GM23338 (cell line): ENCODE measurements at regions not wholly inside any gene's neighbourhood (a gene's known extent, or its start where the extent isn't known, plus 50 kb on each side); places are given as distances from the start of the nearest gene placed in this dataset.

Experiments
- ATAC-seq: fragments of 200-7000 bp; cut with Tn5 transposase; 3 replicates; pipeline ENCODE4 v1.9.1; 2020
- DNase-seq: peaks from one replicate; pipeline ENCODE4 v3.0.0-alpha.2; 2015; ENCODE audit warnings: low spot score
- H2AFZ ChIP-seq: fragments of 200-600 bp; sonication (generic); 2 replicates; pipeline ENCODE4 v1.8.0; 2016; ENCODE audit warnings: antibody characterized with exemption, mild to moderate bottlenecking, moderate library complexity
- H3F3A ChIP-seq: fragments of 200-600 bp; sonication (generic); replicated peaks from 2 replicates; pipeline ENCODE4 v1.8.0; 2017; ENCODE audit warnings: antibody characterized with exemption, mixed run types, low read depth
- H3K27ac ChIP-seq: fragments of 200-600 bp; sonication (generic); 2 replicates; pipeline ENCODE4 v1.6.1; 2016; ENCODE audit warnings: low read depth
- H3K27me3 ChIP-seq: fragments of 200-600 bp; sonication (generic); 2 replicates; pipeline ENCODE4 v1.8.0; 2016; ENCODE audit warnings: mild to moderate bottlenecking, mixed run types, moderate library complexity; ENCODE audit not compliant: insufficient read depth
- H3K36me3 ChIP-seq: fragments of 200-600 bp; sonication (generic); 2 replicates; pipeline ENCODE4 v1.8.0; 2016; ENCODE audit warnings: mild to moderate bottlenecking; ENCODE audit not compliant: insufficient read depth
- H3K4me1 ChIP-seq: fragments of 200-600 bp; sonication (generic); 2 replicates; pipeline ENCODE4 v1.8.0; 2016; ENCODE audit warnings: mild to moderate bottlenecking, moderate library complexity; ENCODE audit not compliant: insufficient read depth
- H3K4me2 ChIP-seq: fragments of 200-600 bp; sonication (generic); 2 replicates; pipeline ENCODE4 v1.7.1; 2017; ENCODE audit warnings: mixed run types
- H3K4me3 ChIP-seq: fragments of 200-600 bp; sonication (generic); 2 replicates; pipeline ENCODE4 v1.6.1; 2016; ENCODE audit warnings: mixed run types
- H3K79me2 ChIP-seq: fragments of 200-600 bp; sonication (generic); replicated peaks from 2 replicates; pipeline ENCODE4 v1.8.0; 2017; ENCODE audit warnings: mild to moderate bottlenecking; ENCODE audit not compliant: insufficient read depth
- H3K9me2 ChIP-seq: fragments of 200-600 bp; sonication (generic); 2 replicates; pipeline ENCODE4 v1.8.0; 2017; ENCODE audit not compliant: insufficient read depth
- H4K20me1 ChIP-seq: fragments of 200-600 bp; sonication (generic); replicated peaks from 2 replicates; pipeline ENCODE4 v1.8.0; 2017; ENCODE audit warnings: mild to moderate bottlenecking; ENCODE audit not compliant: insufficient read depth
- H3K27ac Mint-ChIP-seq: 2 replicates; pipeline ENCODE4 v1.8.0; 2020; ENCODE audit warnings: inconsistent platforms, mild to moderate bottlenecking, moderate library complexity, mixed read lengths
- H3K27me3 Mint-ChIP-seq: 3 replicates; pipeline ENCODE4 v1.8.0; 2022; ENCODE audit warnings: low read depth, mild to moderate bottlenecking, moderate library complexity, mixed read lengths, inconsistent platforms; ENCODE audit not compliant: insufficient read depth, poor library complexity
- H3K36me3 Mint-ChIP-seq: 3 replicates; pipeline ENCODE4 v1.8.0; 2021; ENCODE audit warnings: low read depth, mild to moderate bottlenecking, inconsistent platforms, moderate library complexity, mixed read lengths
- H3K4me1 Mint-ChIP-seq: 3 replicates; pipeline ENCODE4 v1.8.0; 2020; ENCODE audit warnings: mild to moderate bottlenecking, inconsistent platforms, mixed read lengths
- H3K4me3 Mint-ChIP-seq: 3 replicates; pipeline ENCODE4 v1.8.0; 2021; ENCODE audit warnings: moderate library complexity, mild to moderate bottlenecking, inconsistent platforms, mixed read lengths
- H3K9me3 Mint-ChIP-seq: 3 replicates; pipeline ENCODE4 v1.8.0; 2020; ENCODE audit warnings: moderate library complexity, mild to moderate bottlenecking, inconsistent platforms, mixed read lengths
- CREB1 ChIP-seq: fragments of 250-450 bp; sonication (Bioruptor Pico); IDR thresholded peaks from 2 replicates; pipeline ENCODE4 v1.5.0; 2020; ENCODE audit warnings: low read depth, mild to moderate bottlenecking, moderate library complexity
- EZH2 ChIP-seq: fragments of 200-600 bp; sonication (generic); IDR thresholded peaks from one replicate; pipeline ENCODE4 v1.8.0; 2017; ENCODE audit warnings: antibody characterized with exemption, mild to moderate bottlenecking, low read depth; ENCODE audit not compliant: unreplicated experiment
- EZH2phosphoT487 ChIP-seq: fragments of 200-600 bp; sonication (generic); IDR thresholded peaks from one replicate; pipeline ENCODE4 v1.8.1; 2018; ENCODE audit warnings: antibody characterized with exemption; ENCODE audit not compliant: unreplicated experiment
- JUNB ChIP-seq: IDR thresholded peaks from one replicate; pipeline ENCODE4 v1.6.1; 2016; ENCODE audit warnings: antibody characterized with exemption; ENCODE audit not compliant: unreplicated experiment
- NANOG ChIP-seq: IDR thresholded peaks from 2 replicates; pipeline ENCODE4 v1.6.1; 2016; ENCODE audit warnings: antibody characterized with exemption, borderline replicate concordance
- POLR2AphosphoS5 ChIP-seq: IDR thresholded peaks from 2 replicates; pipeline ENCODE4 v1.6.1; 2016; ENCODE audit warnings: antibody characterized with exemption, low read depth
- STAT1 ChIP-seq: IDR thresholded peaks from one replicate; pipeline ENCODE4 v1.6.1; 2016; ENCODE audit warnings: antibody characterized with exemption; ENCODE audit not compliant: unreplicated experiment
- TF ChIP-seq, protein P1 (sequence below): fragments of 250-450 bp; sonication (Bioruptor Pico); IDR thresholded peaks from 2 replicates; pipeline ENCODE4 v1.5.0; 2020; ENCODE audit warnings: mild to moderate bottlenecking, moderate library complexity
- TF ChIP-seq, protein P2 (sequence below): IDR thresholded peaks from one replicate; pipeline ENCODE4 v1.6.1; 2018; ENCODE audit warnings: antibody characterized with exemption; ENCODE audit not compliant: unreplicated experiment

DNA sequence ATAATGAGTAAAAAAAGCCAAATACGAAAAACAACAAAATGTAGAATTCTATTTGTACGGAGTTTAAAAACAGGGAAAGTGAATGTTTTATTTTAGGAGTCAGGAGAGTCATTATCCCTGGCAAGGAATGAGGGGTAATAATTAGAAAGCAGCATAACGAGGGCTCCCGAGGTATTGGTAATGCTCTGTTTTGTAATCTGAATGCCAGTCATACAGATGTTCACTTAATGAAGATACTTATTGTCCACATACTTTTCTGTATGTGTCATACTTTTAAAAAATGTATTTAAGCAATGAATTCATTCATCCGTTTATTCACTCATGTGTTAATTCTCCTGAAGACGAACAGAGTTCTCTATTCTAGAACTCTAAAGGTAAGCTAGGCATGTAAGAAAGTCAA is 87.8 kb upstream of the BMP2K start (continued):
- TF ChIP-seq, protein P1, sequence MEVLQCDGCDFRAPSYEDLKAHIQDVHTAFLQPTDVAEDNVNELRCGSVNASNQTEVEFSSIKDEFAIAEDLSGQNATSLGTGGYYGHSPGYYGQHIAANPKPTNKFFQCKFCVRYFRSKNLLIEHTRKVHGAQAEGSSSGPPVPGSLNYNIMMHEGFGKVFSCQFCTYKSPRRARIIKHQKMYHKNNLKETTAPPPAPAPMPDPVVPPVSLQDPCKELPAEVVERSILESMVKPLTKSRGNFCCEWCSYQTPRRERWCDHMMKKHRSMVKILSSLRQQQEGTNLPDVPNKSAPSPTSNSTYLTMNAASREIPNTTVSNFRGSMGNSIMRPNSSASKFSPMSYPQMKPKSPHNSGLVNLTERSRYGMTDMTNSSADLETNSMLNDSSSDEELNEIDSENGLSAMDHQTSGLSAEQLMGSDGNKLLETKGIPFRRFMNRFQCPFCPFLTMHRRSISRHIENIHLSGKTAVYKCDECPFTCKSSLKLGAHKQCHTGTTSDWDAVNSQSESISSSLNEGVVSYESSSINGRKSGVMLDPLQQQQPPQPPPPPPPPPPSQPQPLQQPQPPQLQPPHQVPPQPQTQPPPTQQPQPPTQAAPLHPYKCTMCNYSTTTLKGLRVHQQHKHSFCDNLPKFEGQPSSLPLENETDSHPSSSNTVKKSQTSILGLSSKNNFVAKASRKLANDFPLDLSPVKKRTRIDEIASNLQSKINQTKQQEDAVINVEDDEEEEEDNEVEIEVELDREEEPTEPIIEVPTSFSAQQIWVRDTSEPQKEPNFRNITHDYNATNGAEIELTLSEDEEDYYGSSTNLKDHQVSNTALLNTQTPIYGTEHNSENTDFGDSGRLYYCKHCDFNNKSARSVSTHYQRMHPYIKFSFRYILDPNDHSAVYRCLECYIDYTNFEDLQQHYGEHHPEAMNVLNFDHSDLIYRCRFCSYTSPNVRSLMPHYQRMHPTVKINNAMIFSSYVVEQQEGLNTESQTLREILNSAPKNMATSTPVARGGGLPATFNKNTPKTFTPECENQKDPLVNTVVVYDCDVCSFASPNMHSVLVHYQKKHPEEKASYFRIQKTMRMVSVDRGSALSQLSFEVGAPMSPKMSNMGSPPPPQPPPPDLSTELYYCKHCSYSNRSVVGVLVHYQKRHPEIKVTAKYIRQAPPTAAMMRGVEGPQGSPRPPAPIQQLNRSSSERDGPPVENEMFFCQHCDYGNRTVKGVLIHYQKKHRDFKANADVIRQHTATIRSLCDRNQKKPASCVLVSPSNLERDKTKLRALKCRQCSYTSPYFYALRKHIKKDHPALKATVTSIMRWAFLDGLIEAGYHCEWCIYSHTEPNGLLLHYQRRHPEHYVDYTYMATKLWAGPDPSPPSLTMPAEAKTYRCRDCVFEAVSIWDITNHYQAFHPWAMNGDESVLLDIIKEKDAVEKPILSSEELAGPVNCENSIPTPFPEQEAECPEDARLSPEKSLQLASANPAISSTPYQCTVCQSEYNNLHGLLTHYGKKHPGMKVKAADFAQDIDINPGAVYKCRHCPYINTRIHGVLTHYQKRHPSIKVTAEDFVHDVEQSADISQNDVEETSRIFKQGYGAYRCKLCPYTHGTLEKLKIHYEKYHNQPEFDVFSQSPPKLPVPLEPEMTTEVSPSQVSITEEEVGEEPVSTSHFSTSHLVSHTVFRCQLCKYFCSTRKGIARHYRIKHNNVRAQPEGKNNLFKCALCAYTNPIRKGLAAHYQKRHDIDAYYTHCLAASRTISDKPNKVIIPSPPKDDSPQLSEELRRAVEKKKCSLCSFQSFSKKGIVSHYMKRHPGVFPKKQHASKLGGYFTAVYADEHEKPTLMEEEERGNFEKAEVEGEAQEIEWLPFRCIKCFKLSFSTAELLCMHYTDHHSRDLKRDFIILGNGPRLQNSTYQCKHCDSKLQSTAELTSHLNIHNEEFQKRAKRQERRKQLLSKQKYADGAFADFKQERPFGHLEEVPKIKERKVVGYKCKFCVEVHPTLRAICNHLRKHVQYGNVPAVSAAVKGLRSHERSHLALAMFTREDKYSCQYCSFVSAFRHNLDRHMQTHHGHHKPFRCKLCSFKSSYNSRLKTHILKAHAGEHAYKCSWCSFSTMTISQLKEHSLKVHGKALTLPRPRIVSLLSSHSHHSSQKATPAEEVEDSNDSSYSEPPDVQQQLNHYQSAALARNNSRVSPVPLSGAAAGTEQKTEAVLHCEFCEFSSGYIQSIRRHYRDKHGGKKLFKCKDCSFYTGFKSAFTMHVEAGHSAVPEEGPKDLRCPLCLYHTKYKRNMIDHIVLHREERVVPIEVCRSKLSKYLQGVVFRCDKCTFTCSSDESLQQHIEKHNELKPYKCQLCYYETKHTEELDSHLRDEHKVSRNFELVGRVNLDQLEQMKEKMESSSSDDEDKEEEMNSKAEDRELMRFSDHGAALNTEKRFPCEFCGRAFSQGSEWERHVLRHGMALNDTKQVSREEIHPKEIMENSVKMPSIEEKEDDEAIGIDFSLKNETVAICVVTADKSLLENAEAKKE (CRISPR knock-in tag): no peak
- TF ChIP-seq EZH2phosphoT487: no peak

DNA sequence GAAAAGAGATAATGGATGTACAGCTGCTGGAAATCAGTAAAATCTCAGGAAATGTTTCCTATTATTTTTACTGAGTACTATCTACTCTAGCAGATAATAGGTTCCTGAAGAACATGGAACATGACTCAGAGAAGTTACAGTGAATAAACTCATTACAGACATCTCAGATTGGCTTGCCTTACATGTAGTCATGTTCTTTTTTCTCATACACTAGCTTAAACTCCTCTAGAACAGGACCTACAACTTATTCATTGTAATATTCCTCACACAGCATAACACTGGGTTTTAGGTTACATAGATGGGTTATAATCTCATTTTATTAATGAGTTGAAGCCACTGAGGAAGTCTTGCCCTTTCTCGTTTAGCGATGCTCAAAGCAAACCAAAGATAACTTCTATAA is 86.9 kb upstream of the BMP2K start:
- no peaks in the 10 kb centered on the region for H3K79me2 ChIP-seq
- H2AFZ ChIP-seq: no peak overlapping the region
- H3K4me1 Mint-ChIP-seq: no peaks in the 10 kb centered on the region; the same call in 2 of the 3 replicates
- H3K36me3 ChIP-seq: no peaks in the 10 kb centered on the region
- H3K36me3 Mint-ChIP-seq: no peaks in the 10 kb centered on the region
- ATAC-seq: no peak
- 0 out of 2 replicates have a peak, but pooled peaks cover 3% of the 10 kb centered on the region for H3K9me2 ChIP-seq
- H3K27ac ChIP-seq: no peak overlapping the region
- no peak overlapping the region for H3K4me3 Mint-ChIP-seq
- no peak overlapping the region for H3K4me3 ChIP-seq
- no peak for DNase-seq
- no peaks in the 10 kb centered on the region for H3K27me3 Mint-ChIP-seq
- no peak overlapping the region for H3K4me2 ChIP-seq
- H3K9me3 Mint-ChIP-seq: no peaks in the 10 kb centered on the region
- no peaks in the 10 kb centered on the region for H3F3A ChIP-seq
- no peaks in the 10 kb centered on the region for H3K27me3 ChIP-seq
- no peaks in the 10 kb centered on the region for H4K20me1 ChIP-seq
- H3K4me1 ChIP-seq: no peaks in the 10 kb centered on the region
- H3K27ac Mint-ChIP-seq: no peak overlapping the region
- no peak for TF ChIP-seq EZH2
- TF ChIP-seq, protein P2, sequence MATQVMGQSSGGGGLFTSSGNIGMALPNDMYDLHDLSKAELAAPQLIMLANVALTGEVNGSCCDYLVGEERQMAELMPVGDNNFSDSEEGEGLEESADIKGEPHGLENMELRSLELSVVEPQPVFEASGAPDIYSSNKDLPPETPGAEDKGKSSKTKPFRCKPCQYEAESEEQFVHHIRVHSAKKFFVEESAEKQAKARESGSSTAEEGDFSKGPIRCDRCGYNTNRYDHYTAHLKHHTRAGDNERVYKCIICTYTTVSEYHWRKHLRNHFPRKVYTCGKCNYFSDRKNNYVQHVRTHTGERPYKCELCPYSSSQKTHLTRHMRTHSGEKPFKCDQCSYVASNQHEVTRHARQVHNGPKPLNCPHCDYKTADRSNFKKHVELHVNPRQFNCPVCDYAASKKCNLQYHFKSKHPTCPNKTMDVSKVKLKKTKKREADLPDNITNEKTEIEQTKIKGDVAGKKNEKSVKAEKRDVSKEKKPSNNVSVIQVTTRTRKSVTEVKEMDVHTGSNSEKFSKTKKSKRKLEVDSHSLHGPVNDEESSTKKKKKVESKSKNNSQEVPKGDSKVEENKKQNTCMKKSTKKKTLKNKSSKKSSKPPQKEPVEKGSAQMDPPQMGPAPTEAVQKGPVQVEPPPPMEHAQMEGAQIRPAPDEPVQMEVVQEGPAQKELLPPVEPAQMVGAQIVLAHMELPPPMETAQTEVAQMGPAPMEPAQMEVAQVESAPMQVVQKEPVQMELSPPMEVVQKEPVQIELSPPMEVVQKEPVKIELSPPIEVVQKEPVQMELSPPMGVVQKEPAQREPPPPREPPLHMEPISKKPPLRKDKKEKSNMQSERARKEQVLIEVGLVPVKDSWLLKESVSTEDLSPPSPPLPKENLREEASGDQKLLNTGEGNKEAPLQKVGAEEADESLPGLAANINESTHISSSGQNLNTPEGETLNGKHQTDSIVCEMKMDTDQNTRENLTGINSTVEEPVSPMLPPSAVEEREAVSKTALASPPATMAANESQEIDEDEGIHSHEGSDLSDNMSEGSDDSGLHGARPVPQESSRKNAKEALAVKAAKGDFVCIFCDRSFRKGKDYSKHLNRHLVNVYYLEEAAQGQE: no peak
- TF ChIP-seq POLR2AphosphoS5: no peak
- TF ChIP-seq JUNB: no peak
- no peak for TF ChIP-seq STAT1
- TF ChIP-seq CREB1: no peak
- no peak for TF ChIP-seq NANOG
